NCI-H524 treated with DMSO at 0.1 percent for 48 hours (cell line): ENCODE measurements at regions not wholly inside any gene's neighbourhood (a gene's known extent, or its start where the extent isn't known, plus 50 kb on each side); places are given as distances from the start of the nearest gene placed in this dataset.
"Not testable (repeated sequence)": the region's sequence is repeated elsewhere in the genome, so short reads cannot be mapped to it uniquely, and the experiment has no call there.

Experiments
- DNase-seq: peaks from one replicate; lab custom pipeline; 2025; lab: John Stamatoyannopoulos, UW

GRCh38 chr5:118284230-118284629 is 704.1 kb downstream of the DTWD2 start:
- not testable (repeated sequence) for DNase-seq

GRCh38 chr5:118282480-118283038 is 705.8 kb downstream of the DTWD2 start:
- DNase-seq, result not testable (repeated sequence)

GRCh38 chr5:118279540-118280294 is 708.6 kb downstream of the DTWD2 start:
- DNase-seq, result no peak

- DNase-seq, result no peak
Observed at GRCh38 chr5:118270526-118270925, 717.8 kb downstream of the DTWD2 start.

GRCh38 chr5:118258223-118258622 is 730.1 kb downstream of the DTWD2 start:
- DNase-seq, result no peak

GRCh38 chr5:118257066-118257465 is 731.3 kb downstream of the DTWD2 start:
- no peak for DNase-seq

GRCh38 chr5:118253225-118254061 is 734.9 kb downstream of the DTWD2 start:
- no peak for DNase-seq

GRCh38 chr5:118249386-118249785 is 739.0 kb downstream of the DTWD2 start:
- DNase-seq, result no peak

GRCh38 chr5:118247458-118247857 is 740.9 kb downstream of the DTWD2 start:
- no peak for DNase-seq

GRCh38 chr5:118243613-118244012 is 744.7 kb downstream of the DTWD2 start:
- DNase-seq, result no peak

- no peak for DNase-seq
Observed at GRCh38 chr5:118243068-118243467, 745.3 kb downstream of the DTWD2 start.

- DNase-seq, result no peak
Observed at GRCh38 chr5:118236108-118236849, 752.1 kb downstream of the DTWD2 start.

- no peak for DNase-seq
Observed at GRCh38 chr5:118233606-118234005, 754.7 kb downstream of the DTWD2 start.

- DNase-seq, result no peak
Observed at GRCh38 chr5:118228489-118228888, 759.9 kb downstream of the DTWD2 start.

GRCh38 chr5:118224546-118224945 is 763.8 kb downstream of the DTWD2 start:
- no peak for DNase-seq

GRCh38 chr5:118220556-118221195 is 767.7 kb downstream of the DTWD2 start:
- no peak for DNase-seq

- DNase-seq, result no peak
Observed at GRCh38 chr5:118211606-118212005, 776.7 kb downstream of the DTWD2 start.

GRCh38 chr5:118208031-118208453 is 780.3 kb downstream of the DTWD2 start:
- DNase-seq, result no peak

- DNase-seq, result no peak
Observed at GRCh38 chr5:118199801-118200200, 788.5 kb downstream of the DTWD2 start.

GRCh38 chr5:118196229-118196628 is 792.1 kb downstream of the DTWD2 start:
- DNase-seq, result no peak

- no peak for DNase-seq
Observed at GRCh38 chr5:118195211-118195610, 793.1 kb downstream of the DTWD2 start.
